ENCODE measurements at regions not wholly inside any gene's neighbourhood (a gene's known extent, or its start where the extent isn't known, plus 50 kb on each side); places are given as distances from the start of the nearest gene placed in this dataset.

DNA sequence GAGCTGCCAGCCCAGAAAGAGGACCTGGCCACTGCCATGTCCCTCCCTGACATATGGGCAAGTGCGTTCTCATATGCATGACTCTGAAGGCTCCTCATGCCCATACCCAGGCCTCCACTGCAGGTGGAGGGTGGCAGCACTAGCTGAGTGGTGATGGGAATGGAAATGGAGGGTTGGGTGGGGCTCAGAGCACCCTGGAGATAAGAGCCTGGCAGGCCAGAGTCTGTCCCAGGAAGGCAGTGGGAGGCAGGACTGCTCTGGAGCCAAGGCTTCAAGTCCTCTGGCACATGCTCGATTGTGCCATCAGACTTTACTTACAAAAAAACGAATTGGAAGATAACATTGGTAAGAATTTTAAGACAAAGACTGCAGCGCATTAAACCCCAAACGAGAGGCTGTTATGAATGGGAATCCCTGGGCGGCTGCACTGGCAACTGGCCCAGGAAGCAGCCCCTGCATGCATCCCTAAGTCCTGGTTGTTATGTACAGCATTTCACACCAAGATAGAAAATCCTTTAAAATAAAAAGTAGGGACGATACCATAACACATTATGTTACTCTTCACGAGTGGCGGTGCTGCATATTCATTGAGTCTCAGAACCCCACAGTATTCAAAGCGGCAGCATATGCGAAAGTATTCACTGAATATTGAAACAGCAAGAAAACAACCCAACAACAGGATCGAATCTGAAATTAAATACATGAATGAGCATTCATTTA lies 81.7 kb upstream of the FAM98A start:
- Histone ChIP-seq H2AFZ (replicated peaks) (peak overlapping the region; percentile 30), H3K4me1 (no peaks in the 10 kb centered on the region), H3K27me3 (no peaks in the 10 kb centered on the region), H3K4me3 (no peak overlapping the region), H3K4me2 (no peak overlapping the region), H3K79me2 (ENCODE audit: low read depth) (no peaks in the 10 kb centered on the region), H3K27ac (no peak overlapping the region), H3K9ac (no peak overlapping the region), H3K9me3 (ENCODE audit: low read depth) (peaks cover 6% of the 10 kb centered on the region), H3K36me3 (no peaks in the 10 kb centered on the region), H4K20me1 (ENCODE audit: low read depth) (no peaks in the 10 kb centered on the region), H3F3A (ENCODE audit: low read depth) (no peaks in the 10 kb centered on the region)
- TF ChIP-seq CTCF (IDR thresholded peaks at IDR 0.05) = no peak
- no peak for TF ChIP-seq EZH2phosphoT487 (IDR thresholded peaks at IDR 0.05)
- TF ChIP-seq EZH2 (IDR thresholded peaks at IDR 0.05) = no peak
- peaks cover 12% of the 10 kb centered on the region for H3K9me3 Mint-ChIP-seq
- DNase-seq (ENCODE audit: low spot score) = no peak
- H3K27me3 Mint-ChIP-seq (ENCODE audit: insufficient read depth, low read depth) = peaks cover 5% of the 10 kb centered on the region
- H3K27ac Mint-ChIP-seq = peak overlapping the region; percentile 46
- H3K4me3 Mint-ChIP-seq = no peak overlapping the region
- H3K36me3 Mint-ChIP-seq = peaks cover 2% of the 10 kb centered on the region
- peaks cover 2% of the 10 kb centered on the region for H3K4me1 Mint-ChIP-seq

- no peaks in the 10 kb centered on the region for H4K20me1 ChIP-seq (ENCODE audit: low read depth)
- no peaks in the 10 kb centered on the region for H3K27me3 ChIP-seq
- H3K79me2 ChIP-seq (ENCODE audit: low read depth) = no peaks in the 10 kb centered on the region
- H3F3A ChIP-seq (ENCODE audit: low read depth) = no peaks in the 10 kb centered on the region
- peaks cover 2% of the 10 kb centered on the region for H3K4me1 Mint-ChIP-seq
- TF ChIP-seq EZH2phosphoT487 (IDR thresholded peaks at IDR 0.05) (no peak), CTCF (IDR thresholded peaks at IDR 0.05) (no peak), EZH2 (IDR thresholded peaks at IDR 0.05) (no peak)
- H3K9me3 ChIP-seq (ENCODE audit: low read depth) = no peaks in the 10 kb centered on the region
- H3K36me3 Mint-ChIP-seq = no peaks in the 10 kb centered on the region
- H3K4me2 ChIP-seq = no peak overlapping the region
- H3K4me3 Mint-ChIP-seq = no peak overlapping the region
- no peak overlapping the region for H3K4me3 ChIP-seq
- H3K36me3 ChIP-seq = no peaks in the 10 kb centered on the region
- no peaks in the 10 kb centered on the region for H3K4me1 ChIP-seq
- no peaks in the 10 kb centered on the region for H3K9me3 Mint-ChIP-seq
- DNase-seq (ENCODE audit: low spot score) = no peak
- no peak overlapping the region for H2AFZ ChIP-seq (replicated peaks)
- H3K27ac Mint-ChIP-seq = no peak overlapping the region
- H3K27ac ChIP-seq = no peak overlapping the region
- H3K27me3 Mint-ChIP-seq (ENCODE audit: insufficient read depth, low read depth) = peaks cover 5% of the 10 kb centered on the region
- no peak overlapping the region for H3K9ac ChIP-seq
These were observed 79.3 kb upstream of the FAM98A start for GRCh38 chr2:33678436-33678835.

- H3K9me3 ChIP-seq (ENCODE audit: low read depth) = no peaks in the 10 kb centered on the region
- DNase-seq (ENCODE audit: low spot score) = no peak
- no peaks in the 10 kb centered on the region for H3F3A ChIP-seq (ENCODE audit: low read depth)
- no peak overlapping the region for H3K27ac ChIP-seq
- no peak overlapping the region for H3K27ac Mint-ChIP-seq
- no peak for TF ChIP-seq EZH2phosphoT487 (IDR thresholded peaks at IDR 0.05)
- TF ChIP-seq EZH2 (IDR thresholded peaks at IDR 0.05) = no peak
- TF ChIP-seq CTCF (IDR thresholded peaks at IDR 0.05) = peak; percentile 52
- no peaks in the 10 kb centered on the region for H3K36me3 Mint-ChIP-seq
- H4K20me1 ChIP-seq (ENCODE audit: low read depth) = no peaks in the 10 kb centered on the region
- H3K4me2 ChIP-seq = no peak overlapping the region
- no peak overlapping the region for H3K4me3 ChIP-seq
- no peaks in the 10 kb centered on the region for H3K9me3 Mint-ChIP-seq
- no peak overlapping the region for H2AFZ ChIP-seq (replicated peaks)
- no peaks in the 10 kb centered on the region for H3K79me2 ChIP-seq (ENCODE audit: low read depth)
- H3K27me3 ChIP-seq = no peaks in the 10 kb centered on the region
- no peaks in the 10 kb centered on the region for H3K36me3 ChIP-seq
- no peaks in the 10 kb centered on the region for H3K27me3 Mint-ChIP-seq (ENCODE audit: insufficient read depth, low read depth)
- H3K4me1 ChIP-seq = no peaks in the 10 kb centered on the region
- H3K4me3 Mint-ChIP-seq = no peak overlapping the region
- peaks cover 2% of the 10 kb centered on the region for H3K4me1 Mint-ChIP-seq
- no peak overlapping the region for H3K9ac ChIP-seq
These were observed 74.8 kb upstream of the FAM98A start for GRCh38 chr2:33673937-33674336.

Data from neural progenitor cell (in vitro differentiated cells).